A549 (cell line): ENCODE measurements at regions not wholly inside any gene's neighbourhood (a gene's known extent, or its start where the extent isn't known, plus 50 kb on each side); places are given as distances from the start of the nearest gene placed in this dataset.

Experiments used
- ATAC-seq, 2 experiments: fragments of 200-7000 bp in 1 of 2; fragments of >200 bp in 1 of 2; cut with Nextera tagmentation in 1 of 2; cut with Tn5 transposase in 1 of 2; 3 replicates each; pipeline versions ENCODE4 v1.8.0 to v1.9.1; 2018 to 2020; ENCODE audit warnings: mild to moderate bottlenecking in 1 of 2, moderate library complexity in 1 of 2
- CTCF ChIA-PET: fragments of 300-600 bp; sonication (Branson Sonifier 250); formaldehyde crosslinking; extraction: SDS; loops from one replicate; lab custom pipeline; 2021; ENCODE audit warnings: antibody characterized with exemption, inconsistent platforms; lab: Yijun Ruan, JAX
- POLR2A ChIA-PET: fragments of 350-600 bp; formaldehyde crosslinking; extraction: SDS; loops from one replicate; lab custom pipeline; 2021; ENCODE audit warnings: antibody characterized with exemption, inconsistent platforms; lab: Yijun Ruan, JAX
- DNase-seq, 2 experiments: peaks; one replicate each; pipeline versions ENCODE4 v3.0.0 to v3.0.0-alpha.2; 2011 to 2016; ENCODE audit warnings: low read depth in 1 of 2, low spot score in 1 of 2
- FAIRE-seq: peaks from 2 replicates; lab custom pipeline; 2011; peaks lifted over from hg19 to GRCh38; lab: Jason Lieb, UNC
- H3K27ac ChIP-seq, 2 experiments: fragments of >200 bp; sonication (Bioruptor Twin); formaldehyde crosslinking; 3 replicates each; pipeline ENCODE4 v1.5.1; 2016 to 2017
- H3K4me1 ChIP-seq: fragments of >200 bp; sonication (Bioruptor Twin); formaldehyde crosslinking; 3 replicates; pipeline ENCODE4 v1.6.1; 2016
- H3K4me2 ChIP-seq: fragments of >200 bp; sonication (Bioruptor Twin); formaldehyde crosslinking; 3 replicates; pipeline ENCODE4 v1.6.1; 2016
- H3K4me3 ChIP-seq: fragments of >200 bp; sonication (Bioruptor Twin); formaldehyde crosslinking; 3 replicates; pipeline ENCODE4 v1.5.1; 2016
- H3K9me3 ChIP-seq: fragments of >200 bp; sonication (Bioruptor Twin); formaldehyde crosslinking; 3 replicates; pipeline ENCODE4 v1.6.1; 2016
- CEBPB ChIP-seq, 2 experiments: fragments of >200 bp in 1 of 2; sonication (Bioruptor Twin) in 1 of 2; formaldehyde crosslinking in 1 of 2; IDR thresholded peaks; 2 replicates each; pipeline ENCODE4 v1.6.1; 2012 to 2016
- CHD4 ChIP-seq: fragments of 200-600 bp; sonication (generic); IDR thresholded peaks from 2 replicates; pipeline ENCODE4 v1.6.1; 2016; ENCODE audit warnings: antibody characterized with exemption, mild to moderate bottlenecking, borderline replicate concordance
- HDAC2 ChIP-seq: fragments of 200-600 bp; sonication (generic); IDR thresholded peaks from 2 replicates; pipeline ENCODE4 v1.6.1; 2016
- HEYL ChIP-seq: fragments of 250-450 bp; sonication (Bioruptor Pico); IDR thresholded peaks from 2 replicates; pipeline ENCODE4 v1.8.0; 2021; ENCODE audit warnings: mild to moderate bottlenecking, moderate library complexity
- HOXB13 ChIP-seq: fragments of 250-450 bp; sonication (Bioruptor Pico); IDR thresholded peaks from 2 replicates; pipeline ENCODE4 v1.5.0; 2020; ENCODE audit warnings: low read depth, mild to moderate bottlenecking, moderate library complexity
- HOXB5 ChIP-seq: fragments of 250-450 bp; sonication (Bioruptor Pico); IDR thresholded peaks from 2 replicates; pipeline ENCODE4 v1.5.0; 2020; ENCODE audit warnings: mild to moderate bottlenecking, moderate library complexity
- JUN ChIP-seq, 2 experiments: fragments of >200 bp; sonication (Bioruptor Twin); formaldehyde crosslinking; IDR thresholded peaks; 2 replicates in 1 of 2; 3 replicates in 1 of 2; pipeline ENCODE4 v1.6.1; 2016 to 2017
- JUNB ChIP-seq: fragments of >200 bp; sonication (Bioruptor Twin); formaldehyde crosslinking; IDR thresholded peaks from 2 replicates; pipeline ENCODE4 v1.6.1; 2016
- MYC ChIP-seq: IDR thresholded peaks from 2 replicates; pipeline ENCODE4 v1.6.1; 2012; ENCODE audit warnings: mild to moderate bottlenecking, inconsistent platforms, low read length, improper control_type of control experiment, borderline replicate concordance
- POLR2AphosphoS2 ChIP-seq: conservative IDR thresholded peaks from 2 replicates; pipeline ENCODE4 v1.6.1; 2012; ENCODE audit warnings: low read length, improper control_type of control experiment, inconsistent platforms
- RAD21 ChIP-seq, 2 experiments: fragments of >200 bp in 1 of 2; sonication (Bioruptor Twin) in 1 of 2; formaldehyde crosslinking in 1 of 2; IDR thresholded peaks in 1 of 2; conservative IDR thresholded peaks in 1 of 2; 2 replicates in 1 of 2; 3 replicates in 1 of 2; pipeline ENCODE4 v1.6.1; 2012 to 2018; ENCODE audit warnings: inconsistent platforms in 1 of 2
- RARB ChIP-seq: fragments of 250-450 bp; sonication (Bioruptor Pico); IDR thresholded peaks from 2 replicates; pipeline ENCODE4 v1.8.0; 2021; ENCODE audit warnings: mild to moderate bottlenecking, moderate library complexity
- RCOR1 ChIP-seq: fragments of 150-350 bp; IDR thresholded peaks from 2 replicates; pipeline ENCODE4 v1.6.1; 2014; ENCODE audit warnings: antibody characterized with exemption, low read length, low read depth
- SMC3 ChIP-seq: fragments of >200 bp; sonication (Bioruptor Twin); formaldehyde crosslinking; IDR thresholded peaks from 3 replicates; pipeline ENCODE4 v1.6.1; 2018; ENCODE audit warnings: inconsistent platforms
- ZFP36 ChIP-seq: fragments of 450-650 bp; IDR thresholded peaks from 2 replicates; pipeline ENCODE4 v1.6.1; 2014; ENCODE audit warnings: borderline replicate concordance; ENCODE audit not compliant: partially characterized antibody
- WGBS: methylation state at CpG from one replicate; pipeline ENCODE4 v1.1.6; 2017; ENCODE audit errors: missing lambda C conversion rate; 5-methylcytosine and 5-hydroxymethylcytosine counted together
- TF ChIP-seq, protein P1 (sequence below): fragments of >200 bp; sonication (Bioruptor Twin); formaldehyde crosslinking; IDR thresholded peaks from 3 replicates; pipeline ENCODE4 v1.6.1; 2016
- TF ChIP-seq, protein P2 (sequence below): fragments of 250-450 bp; sonication (Bioruptor Pico); IDR thresholded peaks from 2 replicates; pipeline ENCODE4 v1.5.0; 2020; ENCODE audit warnings: low read depth, mild to moderate bottlenecking, moderate library complexity
- TF ChIP-seq, protein P3 (sequence below): fragments of 150-350 bp; IDR thresholded peaks from 2 replicates; pipeline ENCODE4 v1.6.1; 2014; ENCODE audit warnings: low read depth, mild to moderate bottlenecking, low read length
- TF ChIP-seq, protein P4 (sequence below): IDR thresholded peaks from 2 replicates; pipeline ENCODE4 v1.6.1; 2012
- TF ChIP-seq, protein P5 (sequence below): IDR thresholded peaks from 2 replicates; pipeline ENCODE4 v1.6.1; 2012
- TF ChIP-seq, protein P6 (sequence below): fragments of >200 bp; sonication (Bioruptor Twin); formaldehyde crosslinking; IDR thresholded peaks from 3 replicates; pipeline ENCODE4 v1.5.1; 2016

DNA sequence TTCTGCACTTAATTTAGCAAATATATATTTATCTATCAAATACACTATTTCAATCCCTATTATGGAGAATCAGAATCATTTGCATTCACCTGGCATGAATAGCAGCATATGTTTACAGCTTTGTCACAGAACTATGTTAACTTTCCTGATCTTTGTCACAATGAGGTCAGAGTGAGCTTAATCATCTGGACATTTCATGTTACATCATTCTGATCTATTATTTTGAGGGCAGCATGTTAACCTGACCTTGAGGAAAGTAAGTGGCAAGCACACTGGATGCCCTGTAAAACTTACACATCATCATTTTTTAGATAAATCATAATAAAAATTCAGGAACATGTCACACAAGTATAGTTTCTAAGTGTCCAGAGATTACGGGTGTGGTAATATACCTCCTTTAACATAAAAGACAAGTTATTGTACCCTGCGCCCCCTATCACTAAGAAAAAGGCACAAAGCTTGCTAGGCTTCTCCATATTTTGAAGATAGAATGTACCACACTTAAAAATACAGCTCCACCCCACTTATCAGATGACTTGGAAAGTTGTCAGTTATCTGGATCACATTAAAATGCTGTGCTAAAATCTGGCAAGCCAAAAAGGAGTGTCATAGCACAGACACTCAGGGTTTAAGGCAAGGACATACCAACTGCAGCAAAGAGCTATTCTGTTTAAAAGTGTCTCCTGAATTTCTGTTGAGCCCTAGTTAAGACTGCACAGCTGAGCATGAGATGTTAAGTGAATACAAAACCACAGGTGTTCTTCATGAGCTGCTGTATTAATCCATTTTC, 182.7 kb upstream of the FAT4 start:
- WGBS, result 55% methylated on average over 2 of the region's 2 CpGs
- no peak for DNase-seq
- FAIRE-seq, result no peak
- POLR2A ChIA-PET, result no interaction called here
- Histone ChIP-seq H3K4me1 (no peaks in the 10 kb centered on the region), H3K4me3 (no peak overlapping the region), H3K27ac (no peak overlapping the region), H3K4me2 (no peak overlapping the region), H3K9me3 (no peaks in the 10 kb centered on the region)
- CTCF ChIA-PET, result no interaction called here
- no peak for ATAC-seq
- TF ChIP-seq CEBPB (IDR thresholded peaks at IDR 0.05) (no peak), JUNB (no peak), HOXB13 (CRISPR knock-in tag) (no peak), HEYL (no peak), ZFP36 (no peak), SMC3 (no peak), RARB (CRISPR knock-in tag) (no peak), POLR2AphosphoS2 (no peak), RCOR1 (no peak), JUN (IDR thresholded peaks at IDR 0.05) (no peak), HOXB5 (no peak), RAD21 (conservative IDR thresholded peaks at IDR 0.05 in 1 of 2, IDR thresholded peaks at IDR 0.05 in 1 of 2) (no peak), MYC (no peak), CHD4 (no peak)
- TF ChIP-seq, protein P1, sequence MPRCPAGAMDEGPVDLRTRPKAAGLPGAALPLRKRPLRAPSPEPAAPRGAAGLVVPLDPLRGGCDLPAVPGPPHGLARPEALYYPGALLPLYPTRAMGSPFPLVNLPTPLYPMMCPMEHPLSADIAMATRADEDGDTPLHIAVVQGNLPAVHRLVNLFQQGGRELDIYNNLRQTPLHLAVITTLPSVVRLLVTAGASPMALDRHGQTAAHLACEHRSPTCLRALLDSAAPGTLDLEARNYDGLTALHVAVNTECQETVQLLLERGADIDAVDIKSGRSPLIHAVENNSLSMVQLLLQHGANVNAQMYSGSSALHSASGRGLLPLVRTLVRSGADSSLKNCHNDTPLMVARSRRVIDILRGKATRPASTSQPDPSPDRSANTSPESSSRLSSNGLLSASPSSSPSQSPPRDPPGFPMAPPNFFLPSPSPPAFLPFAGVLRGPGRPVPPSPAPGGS, result no peak
- TF ChIP-seq, protein P2, sequence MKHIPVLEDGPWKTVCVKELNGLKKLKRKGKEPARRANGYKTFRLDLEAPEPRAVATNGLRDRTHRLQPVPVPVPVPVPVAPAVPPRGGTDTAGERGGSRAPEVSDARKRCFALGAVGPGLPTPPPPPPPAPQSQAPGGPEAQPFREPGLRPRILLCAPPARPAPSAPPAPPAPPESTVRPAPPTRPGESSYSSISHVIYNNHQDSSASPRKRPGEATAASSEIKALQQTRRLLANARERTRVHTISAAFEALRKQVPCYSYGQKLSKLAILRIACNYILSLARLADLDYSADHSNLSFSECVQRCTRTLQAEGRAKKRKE, result no peak
- TF ChIP-seq, protein P3, sequence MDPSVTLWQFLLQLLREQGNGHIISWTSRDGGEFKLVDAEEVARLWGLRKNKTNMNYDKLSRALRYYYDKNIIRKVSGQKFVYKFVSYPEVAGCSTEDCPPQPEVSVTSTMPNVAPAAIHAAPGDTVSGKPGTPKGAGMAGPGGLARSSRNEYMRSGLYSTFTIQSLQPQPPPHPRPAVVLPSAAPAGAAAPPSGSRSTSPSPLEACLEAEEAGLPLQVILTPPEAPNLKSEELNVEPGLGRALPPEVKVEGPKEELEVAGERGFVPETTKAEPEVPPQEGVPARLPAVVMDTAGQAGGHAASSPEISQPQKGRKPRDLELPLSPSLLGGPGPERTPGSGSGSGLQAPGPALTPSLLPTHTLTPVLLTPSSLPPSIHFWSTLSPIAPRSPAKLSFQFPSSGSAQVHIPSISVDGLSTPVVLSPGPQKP, result no peak

DNA sequence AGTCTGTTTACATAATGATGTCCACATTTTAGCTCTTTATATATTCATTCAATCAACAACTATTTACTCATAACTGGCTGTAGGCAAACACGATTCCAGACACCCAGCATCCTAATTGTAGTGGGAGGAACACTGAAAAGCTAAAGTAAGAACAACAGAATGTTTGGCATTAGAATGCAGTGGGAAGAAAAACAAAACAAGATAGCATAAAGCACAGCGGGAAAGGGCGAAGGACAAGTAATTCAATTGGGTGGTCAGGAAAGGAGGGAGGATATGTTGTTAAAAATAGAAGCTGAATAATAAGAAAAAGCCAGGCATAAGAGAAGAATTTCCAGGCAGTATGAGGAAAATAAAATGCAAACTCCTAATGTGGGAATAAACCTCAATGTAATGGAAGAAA, 189.5 kb upstream of the FAT4 start:
- CTCF ChIA-PET, result no interaction called here
- Histone ChIP-seq H3K9me3 (no peaks in the 10 kb centered on the region), H3K27ac (no peak overlapping the region), H3K4me1 (no peaks in the 10 kb centered on the region), H3K4me2 (no peak overlapping the region), H3K4me3 (no peak overlapping the region)
- ATAC-seq (no peak), FAIRE-seq (no peak), DNase-seq (no peak)
- WGBS, result 70% methylated on average over 3 of the region's 3 CpGs
- TF ChIP-seq MYC, result no peak
- POLR2A ChIA-PET, result no interaction called here

DNA sequence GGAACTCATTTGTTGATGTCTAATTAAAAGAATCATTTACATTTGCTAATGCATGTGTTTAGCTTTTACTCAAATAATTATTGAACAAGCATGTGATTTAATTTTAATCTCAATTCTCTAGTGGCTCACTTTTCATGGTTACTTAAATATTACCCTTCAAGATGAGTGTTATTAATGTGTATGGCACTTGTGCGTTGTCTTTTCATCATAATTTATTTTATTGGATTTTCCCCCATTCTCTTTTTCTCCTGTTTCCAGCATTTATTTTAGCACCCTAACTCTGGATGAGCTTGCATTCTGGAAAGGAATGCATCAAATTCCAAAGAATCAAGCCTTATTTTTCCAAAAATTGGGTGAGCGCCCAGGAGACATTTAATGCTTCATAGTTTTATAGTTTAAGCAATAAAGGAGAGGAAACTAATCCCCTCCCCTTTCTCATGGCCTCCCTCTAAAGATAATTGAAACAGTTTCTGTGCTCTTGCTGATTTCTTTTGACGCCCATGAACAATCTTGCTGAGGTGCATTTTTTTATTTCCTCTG, 191.1 kb upstream of the FAT4 start:
- ChIA-PET CTCF (no interaction called here), POLR2A (no interaction called here)
- Histone ChIP-seq H3K4me3 (no peak overlapping the region), H3K4me1 (no peaks in the 10 kb centered on the region), H3K27ac (no peak overlapping the region), H3K4me2 (no peak overlapping the region), H3K9me3 (no peaks in the 10 kb centered on the region)
- ATAC-seq, result no peak
- DNase-seq, result no peak
- FAIRE-seq, result no peak
- 85% methylated on average over 3 of the region's 3 CpGs for WGBS
- TF ChIP-seq, protein P1, result no peak
- TF ChIP-seq HEYL (no peak), RARB (CRISPR knock-in tag) (no peak), HOXB13 (CRISPR knock-in tag) (no peak), HDAC2 (no peak)
- TF ChIP-seq, protein P4, sequence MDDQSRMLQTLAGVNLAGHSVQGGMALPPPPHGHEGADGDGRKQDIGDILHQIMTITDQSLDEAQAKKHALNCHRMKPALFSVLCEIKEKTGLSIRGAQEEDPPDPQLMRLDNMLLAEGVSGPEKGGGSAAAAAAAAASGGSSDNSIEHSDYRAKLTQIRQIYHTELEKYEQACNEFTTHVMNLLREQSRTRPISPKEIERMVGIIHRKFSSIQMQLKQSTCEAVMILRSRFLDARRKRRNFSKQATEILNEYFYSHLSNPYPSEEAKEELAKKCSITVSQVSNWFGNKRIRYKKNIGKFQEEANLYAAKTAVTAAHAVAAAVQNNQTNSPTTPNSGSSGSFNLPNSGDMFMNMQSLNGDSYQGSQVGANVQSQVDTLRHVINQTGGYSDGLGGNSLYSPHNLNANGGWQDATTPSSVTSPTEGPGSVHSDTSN, result no peak
- TF ChIP-seq, protein P5, sequence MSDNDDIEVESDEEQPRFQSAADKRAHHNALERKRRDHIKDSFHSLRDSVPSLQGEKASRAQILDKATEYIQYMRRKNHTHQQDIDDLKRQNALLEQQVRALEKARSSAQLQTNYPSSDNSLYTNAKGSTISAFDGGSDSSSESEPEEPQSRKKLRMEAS, result no peak
- TF ChIP-seq, protein P6, sequence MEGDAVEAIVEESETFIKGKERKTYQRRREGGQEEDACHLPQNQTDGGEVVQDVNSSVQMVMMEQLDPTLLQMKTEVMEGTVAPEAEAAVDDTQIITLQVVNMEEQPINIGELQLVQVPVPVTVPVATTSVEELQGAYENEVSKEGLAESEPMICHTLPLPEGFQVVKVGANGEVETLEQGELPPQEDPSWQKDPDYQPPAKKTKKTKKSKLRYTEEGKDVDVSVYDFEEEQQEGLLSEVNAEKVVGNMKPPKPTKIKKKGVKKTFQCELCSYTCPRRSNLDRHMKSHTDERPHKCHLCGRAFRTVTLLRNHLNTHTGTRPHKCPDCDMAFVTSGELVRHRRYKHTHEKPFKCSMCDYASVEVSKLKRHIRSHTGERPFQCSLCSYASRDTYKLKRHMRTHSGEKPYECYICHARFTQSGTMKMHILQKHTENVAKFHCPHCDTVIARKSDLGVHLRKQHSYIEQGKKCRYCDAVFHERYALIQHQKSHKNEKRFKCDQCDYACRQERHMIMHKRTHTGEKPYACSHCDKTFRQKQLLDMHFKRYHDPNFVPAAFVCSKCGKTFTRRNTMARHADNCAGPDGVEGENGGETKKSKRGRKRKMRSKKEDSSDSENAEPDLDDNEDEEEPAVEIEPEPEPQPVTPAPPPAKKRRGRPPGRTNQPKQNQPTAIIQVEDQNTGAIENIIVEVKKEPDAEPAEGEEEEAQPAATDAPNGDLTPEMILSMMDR, result no peak
